H1 (cell line): ENCODE measurements at regions not wholly inside any gene's neighbourhood (a gene's known extent, or its start where the extent isn't known, plus 50 kb on each side); places are given as distances from the start of the nearest gene placed in this dataset.

ENCODE experiments used
- ATF3 ChIP-seq: IDR thresholded peaks from 2 replicates; pipeline ENCODE4 v1.6.1; 2011; ENCODE audit warnings: low read depth, mild to moderate bottlenecking, low read length; ENCODE audit not compliant: insufficient read depth
- CEBPB ChIP-seq: IDR thresholded peaks from 2 replicates; pipeline ENCODE4 v1.6.1; 2012; ENCODE audit warnings: low read depth, low read length
- CHD7 ChIP-seq: fragments of 300-600 bp; sonication (generic); IDR thresholded peaks from 2 replicates; pipeline ENCODE4 v1.7.1; 2012; ENCODE audit warnings: low read length, moderate library complexity, mild to moderate bottlenecking, inconsistent platforms; ENCODE audit not compliant: insufficient replicate concordance
- MAFK ChIP-seq: IDR thresholded peaks from 2 replicates; pipeline ENCODE4 v1.6.1; 2012; ENCODE audit warnings: low read depth, mild to moderate bottlenecking, improper control_type of control experiment, low read length
- RFX5 ChIP-seq: IDR thresholded peaks from 2 replicates; pipeline ENCODE4 v1.6.1; 2011; ENCODE audit warnings: low read depth, low read length, improper control_type of control experiment, borderline replicate concordance
- TEAD4 ChIP-seq: IDR thresholded peaks from 2 replicates; pipeline ENCODE4 v1.6.1; 2012; ENCODE audit warnings: low read depth, low read length, inconsistent platforms, mixed read lengths

- TF ChIP-seq CHD7 (no peak), RFX5 (no peak), CEBPB (no peak), MAFK (no peak), ATF3 (no peak), TEAD4 (no peak)
- TF ChIP-seq, all 59 proteins: peak for 0
These were observed 96.7 kb upstream of the SLC14A2 start (continued) for GRCh38 chr18:45518311-45519155.
